ENCODE measurements at regions not wholly inside any gene's neighbourhood (a gene's known extent, or its start where the extent isn't known, plus 50 kb on each side); places are given as distances from the start of the nearest gene placed in this dataset.
A peak's percentile ranks its signal among the peaks of the same experiment; 100 is the strongest.

DNA sequence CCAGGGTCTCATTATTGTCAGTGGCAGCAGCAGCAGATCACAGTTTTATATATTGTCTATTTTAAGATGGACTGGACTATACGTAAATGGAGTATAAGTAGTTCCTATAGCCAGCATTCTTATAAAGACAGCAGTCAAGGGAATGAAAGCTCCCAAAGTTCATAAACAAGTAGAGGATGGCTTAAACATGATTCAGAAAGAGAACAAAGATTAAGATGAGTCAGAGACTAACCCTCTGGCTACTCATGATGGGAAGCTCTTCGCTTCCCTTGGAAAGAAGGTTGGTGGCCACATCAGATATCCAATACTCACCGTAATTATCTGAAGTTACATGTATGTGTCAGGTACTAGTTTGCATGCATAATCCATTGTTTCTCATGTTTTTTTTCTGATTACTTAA lies 277.0 kb downstream of the INHBA start:
- ChIA-PET CTCF (no interaction called here), POLR2A (ENCODE audit: low non-redundant PET) (no interaction called here)
- no peak overlapping the region for H3K27ac ChIP-seq
- TF ChIP-seq, protein P1, sequence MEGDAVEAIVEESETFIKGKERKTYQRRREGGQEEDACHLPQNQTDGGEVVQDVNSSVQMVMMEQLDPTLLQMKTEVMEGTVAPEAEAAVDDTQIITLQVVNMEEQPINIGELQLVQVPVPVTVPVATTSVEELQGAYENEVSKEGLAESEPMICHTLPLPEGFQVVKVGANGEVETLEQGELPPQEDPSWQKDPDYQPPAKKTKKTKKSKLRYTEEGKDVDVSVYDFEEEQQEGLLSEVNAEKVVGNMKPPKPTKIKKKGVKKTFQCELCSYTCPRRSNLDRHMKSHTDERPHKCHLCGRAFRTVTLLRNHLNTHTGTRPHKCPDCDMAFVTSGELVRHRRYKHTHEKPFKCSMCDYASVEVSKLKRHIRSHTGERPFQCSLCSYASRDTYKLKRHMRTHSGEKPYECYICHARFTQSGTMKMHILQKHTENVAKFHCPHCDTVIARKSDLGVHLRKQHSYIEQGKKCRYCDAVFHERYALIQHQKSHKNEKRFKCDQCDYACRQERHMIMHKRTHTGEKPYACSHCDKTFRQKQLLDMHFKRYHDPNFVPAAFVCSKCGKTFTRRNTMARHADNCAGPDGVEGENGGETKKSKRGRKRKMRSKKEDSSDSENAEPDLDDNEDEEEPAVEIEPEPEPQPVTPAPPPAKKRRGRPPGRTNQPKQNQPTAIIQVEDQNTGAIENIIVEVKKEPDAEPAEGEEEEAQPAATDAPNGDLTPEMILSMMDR (conservative IDR thresholded peaks at IDR 0.05; ENCODE audit: low read depth) = no peak
- DNase-seq (ENCODE audit: low spot score) = peak; percentile 81

DNA sequence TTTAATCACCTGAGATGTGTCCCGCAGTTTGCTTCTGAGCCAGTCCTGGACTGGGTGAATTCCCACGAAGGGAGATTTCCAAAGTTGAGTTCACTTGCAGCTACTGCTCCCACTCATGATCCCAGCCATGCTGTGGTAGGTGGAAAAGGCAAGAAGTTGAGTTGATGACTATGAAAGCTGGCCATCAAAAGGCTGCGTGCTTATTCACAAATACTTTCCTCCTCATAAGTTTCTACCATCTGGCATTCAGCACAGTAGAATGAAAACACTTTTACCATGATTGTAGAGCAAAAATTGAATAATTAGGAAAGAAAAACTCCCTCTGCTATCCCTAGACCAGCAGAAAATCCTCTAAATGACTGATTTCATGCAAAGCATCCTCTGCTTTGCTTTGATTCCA lies 281.8 kb downstream of the INHBA start:
- POLR2A ChIA-PET (ENCODE audit: low non-redundant PET) = no interaction called here
- no peak for DNase-seq (ENCODE audit: low spot score)
- no peak overlapping the region for H3K27ac ChIP-seq
- CTCF ChIA-PET = no interaction called here
- TF ChIP-seq, protein P1 (conservative IDR thresholded peaks at IDR 0.05; ENCODE audit: low read depth) = no peak

DNA sequence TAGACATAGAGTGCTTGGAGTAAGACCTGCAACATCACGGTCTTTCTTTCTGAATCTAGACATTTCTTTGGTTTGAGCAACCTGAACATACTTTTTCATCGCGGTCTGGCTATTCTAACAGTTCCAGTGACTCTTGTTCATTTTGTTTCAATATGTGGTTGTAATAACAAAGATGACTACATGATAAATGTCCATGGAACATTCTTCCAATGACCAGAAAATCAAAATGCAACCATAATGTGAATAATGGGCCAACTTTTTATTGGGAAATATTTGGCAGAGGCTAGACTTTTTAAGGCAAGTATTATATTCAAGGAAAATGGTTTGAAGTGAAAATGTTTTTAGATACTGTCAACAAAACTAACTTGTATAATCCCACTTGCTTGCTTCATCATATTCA lies 282.5 kb downstream of the INHBA start:
- ChIA-PET CTCF (no interaction called here), POLR2A (ENCODE audit: low non-redundant PET) (no interaction called here)
- no peak overlapping the region for H3K27ac ChIP-seq
- TF ChIP-seq, protein P1 (conservative IDR thresholded peaks at IDR 0.05; ENCODE audit: low read depth) = no peak
- no peak for DNase-seq (ENCODE audit: low spot score)

DNA sequence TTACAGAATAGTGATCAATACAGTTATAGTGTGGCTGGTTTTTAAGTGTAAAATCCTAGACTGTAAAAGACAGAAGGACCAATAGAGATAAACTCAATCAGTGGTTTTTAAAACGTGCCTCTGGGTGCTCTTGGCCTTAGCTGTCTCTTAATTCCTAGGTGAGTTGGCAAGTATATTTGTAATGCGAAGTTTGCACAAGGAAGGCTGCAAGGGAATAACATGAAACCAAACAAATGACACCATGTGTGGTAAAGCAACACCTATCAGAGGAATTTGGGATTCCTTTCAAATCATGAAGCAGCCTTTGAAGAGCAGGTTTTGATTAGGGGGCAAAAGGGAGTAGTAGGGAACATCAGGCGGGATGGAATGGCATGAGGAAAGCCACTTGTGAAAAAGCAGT lies 284.6 kb downstream of the INHBA start:
- H3K27ac ChIP-seq = no peak overlapping the region
- POLR2A ChIA-PET (ENCODE audit: low non-redundant PET) = no interaction called here
- TF ChIP-seq, protein P1 (conservative IDR thresholded peaks at IDR 0.05; ENCODE audit: low read depth) = no peak
- no peak for DNase-seq (ENCODE audit: low spot score)
- CTCF ChIA-PET = interaction anchor here (0.7 kb wide), 1 partner anchor 20 kb away, joined by 3 read pairs; no protein-coding TSS in a partner anchor

DNA sequence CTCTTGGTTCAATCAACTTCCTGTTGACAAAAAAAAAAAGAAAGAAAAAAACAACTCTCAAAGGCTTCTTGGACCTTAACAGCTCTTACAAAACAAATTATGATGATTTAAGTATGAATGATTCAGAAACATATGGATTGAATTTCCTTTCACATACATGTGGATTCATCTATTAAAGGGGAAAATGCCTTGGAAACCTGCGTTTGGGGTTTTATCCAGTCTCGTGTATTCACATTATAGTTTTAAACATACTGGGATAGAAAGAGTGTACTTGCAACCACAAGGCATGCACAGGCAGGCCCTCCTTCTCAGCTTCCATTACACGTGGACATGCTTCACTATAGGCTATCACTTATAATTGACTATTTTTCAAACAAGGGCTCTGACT lies 286.7 kb downstream of the INHBA start:
- no peak overlapping the region for H3K27ac ChIP-seq
- DNase-seq (ENCODE audit: low spot score) = peak; percentile 19
- CTCF ChIA-PET = interaction anchor here (0.6 kb wide), 1 partner anchor 560 kb away, joined by 4 read pairs; no protein-coding TSS in a partner anchor
- POLR2A ChIA-PET (ENCODE audit: low non-redundant PET) = no interaction called here
- TF ChIP-seq, protein P1 (conservative IDR thresholded peaks at IDR 0.05; ENCODE audit: low read depth) = no peak

DNA sequence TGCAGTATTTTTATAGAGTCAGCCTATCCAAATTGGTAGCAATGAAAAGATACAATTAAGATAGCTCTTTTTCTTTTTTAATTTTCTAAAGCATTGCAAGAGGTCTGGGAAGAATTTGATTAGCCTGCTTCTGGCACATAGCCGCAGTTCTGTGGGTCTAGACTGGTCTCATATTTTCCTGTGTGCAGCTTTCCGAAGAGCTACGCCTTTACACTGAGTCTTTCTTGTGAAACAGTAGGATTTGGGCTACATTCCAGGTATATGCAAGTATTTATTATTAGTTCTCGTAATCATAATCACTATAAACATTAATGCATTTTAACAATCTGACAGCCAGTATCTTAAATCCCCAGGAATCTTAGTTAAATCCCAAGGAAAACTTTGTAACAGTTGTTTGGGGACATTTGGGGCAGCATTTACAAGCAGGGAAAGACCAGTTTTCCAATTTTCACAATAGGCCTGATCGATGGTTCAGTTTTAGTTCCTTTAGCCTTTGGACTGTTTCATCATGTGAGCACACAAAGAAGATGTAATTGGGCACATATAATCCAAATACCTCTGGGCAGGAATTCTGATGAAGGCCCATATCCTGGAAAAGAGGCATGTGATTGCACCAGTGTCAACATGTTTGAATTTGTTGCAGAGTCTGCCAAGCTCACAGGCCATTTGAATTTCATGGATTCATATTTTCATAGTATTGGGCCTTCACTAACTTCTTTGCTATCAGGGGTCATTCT lies 287.3 kb downstream of the INHBA start:
- POLR2A ChIA-PET (ENCODE audit: low non-redundant PET) = no interaction called here
- no peak for DNase-seq (ENCODE audit: low spot score)
- TF ChIP-seq, protein P1 (conservative IDR thresholded peaks at IDR 0.05; ENCODE audit: low read depth) = no peak
- CTCF ChIA-PET = interaction anchor here (0.6 kb wide), 1 partner anchor 559 kb away, joined by 4 read pairs; no protein-coding TSS in a partner anchor
- no peak overlapping the region for H3K27ac ChIP-seq
